ENCODE measurements at regions not wholly inside any gene's neighbourhood (a gene's known extent, or its start where the extent isn't known, plus 50 kb on each side); places are given as distances from the start of the nearest gene placed in this dataset.

DNA sequence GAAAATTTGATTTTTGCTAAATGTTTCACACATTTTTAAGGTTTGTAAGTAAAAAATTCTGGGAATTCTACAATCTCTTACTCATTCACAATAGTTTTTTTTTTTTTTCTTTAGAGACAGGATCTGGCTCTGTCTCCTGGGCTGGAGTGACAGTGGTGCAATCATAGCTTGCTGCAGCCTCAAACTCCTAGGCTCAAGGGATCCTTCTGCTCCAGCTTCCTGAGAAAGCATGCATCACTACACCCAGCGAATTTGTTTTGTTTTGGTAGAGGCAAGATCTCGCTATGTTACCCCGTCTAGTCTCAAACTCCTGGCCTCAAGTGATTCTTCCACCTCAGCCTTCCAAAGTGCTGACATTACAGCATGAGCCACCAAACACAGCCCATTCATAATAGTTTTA, 232.8 kb downstream of the GJA1 start:
- Mint-ChIP-seq H3K9me3 (ENCODE audit: low read depth) (peaks cover 5% of the 10 kb centered on the region), H3K27me3 (ENCODE audit: low read depth) (no peaks in the 10 kb centered on the region), H3K36me3 (ENCODE audit: low read depth) (no peaks in the 10 kb centered on the region), H3K4me3 (ENCODE audit: unreplicated experiment) (no peak overlapping the region), H3K27ac (ENCODE audit: unreplicated experiment) (no peak overlapping the region), H3K4me1 (ENCODE audit: low read depth) (peaks cover 54% of the 10 kb centered on the region)
- TF ChIP-seq, protein P1, sequence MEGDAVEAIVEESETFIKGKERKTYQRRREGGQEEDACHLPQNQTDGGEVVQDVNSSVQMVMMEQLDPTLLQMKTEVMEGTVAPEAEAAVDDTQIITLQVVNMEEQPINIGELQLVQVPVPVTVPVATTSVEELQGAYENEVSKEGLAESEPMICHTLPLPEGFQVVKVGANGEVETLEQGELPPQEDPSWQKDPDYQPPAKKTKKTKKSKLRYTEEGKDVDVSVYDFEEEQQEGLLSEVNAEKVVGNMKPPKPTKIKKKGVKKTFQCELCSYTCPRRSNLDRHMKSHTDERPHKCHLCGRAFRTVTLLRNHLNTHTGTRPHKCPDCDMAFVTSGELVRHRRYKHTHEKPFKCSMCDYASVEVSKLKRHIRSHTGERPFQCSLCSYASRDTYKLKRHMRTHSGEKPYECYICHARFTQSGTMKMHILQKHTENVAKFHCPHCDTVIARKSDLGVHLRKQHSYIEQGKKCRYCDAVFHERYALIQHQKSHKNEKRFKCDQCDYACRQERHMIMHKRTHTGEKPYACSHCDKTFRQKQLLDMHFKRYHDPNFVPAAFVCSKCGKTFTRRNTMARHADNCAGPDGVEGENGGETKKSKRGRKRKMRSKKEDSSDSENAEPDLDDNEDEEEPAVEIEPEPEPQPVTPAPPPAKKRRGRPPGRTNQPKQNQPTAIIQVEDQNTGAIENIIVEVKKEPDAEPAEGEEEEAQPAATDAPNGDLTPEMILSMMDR (IDR thresholded peaks at IDR 0.05) = no peak
- no peak for DNase-seq (ENCODE audit: low spot score)

- Mint-ChIP-seq H3K27me3 (ENCODE audit: low read depth) (no peaks in the 10 kb centered on the region), H3K4me1 (ENCODE audit: low read depth) (peaks cover 60% of the 10 kb centered on the region), H3K27ac (ENCODE audit: unreplicated experiment) (no peak overlapping the region), H3K4me3 (ENCODE audit: unreplicated experiment) (no peak overlapping the region), H3K9me3 (ENCODE audit: low read depth) (no peaks in the 10 kb centered on the region), H3K36me3 (ENCODE audit: low read depth) (no peaks in the 10 kb centered on the region)
- TF ChIP-seq, protein P1 (IDR thresholded peaks at IDR 0.05) = no peak
- DNase-seq (ENCODE audit: low spot score) = no peak
Observed at GRCh38 chr6:121670511-121670910, 235.1 kb downstream of the GJA1 start.

DNA sequence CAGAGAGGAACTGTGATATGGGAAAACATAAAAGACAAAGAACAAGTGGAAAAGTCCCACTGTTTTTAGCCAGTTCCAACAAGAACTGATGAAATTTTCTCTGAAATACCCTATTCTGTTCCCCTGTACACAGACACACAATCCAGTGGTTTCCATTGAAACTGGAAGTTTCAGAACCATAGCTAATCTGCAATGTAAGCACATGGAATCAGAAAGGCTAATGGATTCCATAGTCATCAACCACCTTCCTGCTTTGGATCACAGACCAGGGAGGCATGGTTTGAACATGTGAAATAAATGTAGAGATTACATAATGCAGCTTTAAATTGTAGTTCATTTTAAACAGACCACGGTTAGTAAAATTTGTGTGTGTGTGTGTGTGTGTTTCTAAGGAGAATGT, 242.1 kb downstream of the GJA1 start:
- TF ChIP-seq, protein P1 (IDR thresholded peaks at IDR 0.05) = no peak
- Mint-ChIP-seq H3K27ac (ENCODE audit: unreplicated experiment) (no peak overlapping the region), H3K36me3 (ENCODE audit: low read depth) (no peaks in the 10 kb centered on the region), H3K27me3 (ENCODE audit: low read depth) (no peaks in the 10 kb centered on the region), H3K4me1 (ENCODE audit: low read depth) (peaks cover 12% of the 10 kb centered on the region), H3K9me3 (ENCODE audit: low read depth) (no peaks in the 10 kb centered on the region), H3K4me3 (ENCODE audit: unreplicated experiment) (no peak overlapping the region)
- no peak for DNase-seq (ENCODE audit: low spot score)

DNA sequence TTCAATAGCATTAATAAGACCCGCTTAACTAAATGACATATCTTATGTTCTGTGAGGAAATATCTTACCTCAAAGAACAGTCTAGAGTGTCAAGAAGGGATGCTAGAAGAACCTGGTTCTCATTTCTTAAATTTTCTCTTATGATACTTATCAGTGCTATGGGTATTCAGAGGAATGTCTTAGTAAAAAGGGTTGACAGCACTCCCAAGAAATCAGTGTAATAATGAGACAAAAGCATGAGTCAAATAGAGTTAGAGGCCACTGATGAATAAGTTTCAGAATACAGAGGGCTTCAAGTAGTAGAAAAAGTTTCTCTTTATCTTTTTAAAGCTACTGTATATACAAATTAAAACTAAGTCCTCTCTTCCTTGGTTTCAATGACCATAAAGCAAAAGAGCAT, 242.8 kb downstream of the GJA1 start:
- no peaks in the 10 kb centered on the region for H3K27me3 Mint-ChIP-seq (ENCODE audit: low read depth)
- DNase-seq (ENCODE audit: low spot score) = no peak
- H3K4me1 Mint-ChIP-seq (ENCODE audit: low read depth) = peaks cover 6% of the 10 kb centered on the region
- TF ChIP-seq, protein P1 (IDR thresholded peaks at IDR 0.05) = no peak
- H3K4me3 Mint-ChIP-seq (ENCODE audit: unreplicated experiment) = no peak overlapping the region
- H3K36me3 Mint-ChIP-seq (ENCODE audit: low read depth) = no peaks in the 10 kb centered on the region
- H3K9me3 Mint-ChIP-seq (ENCODE audit: low read depth) = no peaks in the 10 kb centered on the region
- no peak overlapping the region for H3K27ac Mint-ChIP-seq (ENCODE audit: unreplicated experiment)

DNA sequence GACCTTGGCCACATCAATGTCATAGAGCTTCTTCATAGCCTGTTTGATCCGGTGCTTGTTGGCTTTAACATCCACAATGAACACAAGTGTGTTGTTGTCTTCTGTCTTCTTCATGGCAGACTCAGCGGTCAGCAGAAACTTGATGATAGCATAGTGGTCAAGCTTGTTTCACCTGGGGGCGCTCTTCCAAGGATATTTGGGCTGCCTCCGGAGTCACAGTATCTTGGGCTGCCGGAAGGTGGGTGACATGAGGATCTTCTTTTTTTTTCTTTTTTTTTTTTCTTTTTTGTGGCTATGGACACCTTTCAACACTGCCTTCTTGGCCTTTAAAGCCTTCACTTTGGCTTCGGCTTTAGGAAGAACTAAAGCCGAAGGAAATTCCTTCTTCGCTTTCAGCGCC, 244.6 kb downstream of the GJA1 start:
- TF ChIP-seq, protein P1 (IDR thresholded peaks at IDR 0.05) = no peak
- Mint-ChIP-seq H3K27me3 (ENCODE audit: low read depth) (no peaks in the 10 kb centered on the region), H3K36me3 (ENCODE audit: low read depth) (no peaks in the 10 kb centered on the region), H3K9me3 (ENCODE audit: low read depth) (no peaks in the 10 kb centered on the region), H3K27ac (ENCODE audit: unreplicated experiment) (no peak overlapping the region), H3K4me1 (ENCODE audit: low read depth) (peaks cover 1% of the 10 kb centered on the region), H3K4me3 (ENCODE audit: unreplicated experiment) (no peak overlapping the region)
- DNase-seq (ENCODE audit: low spot score) = no peak

Data from chondrocyte (in vitro differentiated cells).